OCI-LY1 (cell line): ENCODE measurements at regions not wholly inside any gene's neighbourhood (a gene's known extent, or its start where the extent isn't known, plus 50 kb on each side); places are given as distances from the start of the nearest gene placed in this dataset.

Source experiments
- H2AFZ ChIP-seq: fragments of 200-600 bp; sonication (generic), shearing (Covaris generic); 2 replicates; pipeline ENCODE4 v1.6.0; 2014; ENCODE audit warnings: antibody characterized with exemption, mild to moderate bottlenecking, low read length
- H3F3A ChIP-seq: fragments of 200-600 bp; sonication (generic), shearing (Covaris generic); 2 replicates; pipeline ENCODE4 v1.6.0; 2014; ENCODE audit warnings: mild to moderate bottlenecking, antibody characterized with exemption, low read length, moderate library complexity; ENCODE audit not compliant: insufficient read depth
- H3K27ac ChIP-seq: fragments of 200-600 bp; sonication (generic); 2 replicates; pipeline ENCODE4 v1.5.1; 2014; ENCODE audit warnings: low read length, mixed run types, mild to moderate bottlenecking, low read depth; ENCODE audit not compliant: poor library complexity, severe bottlenecking
- H3K27me3 ChIP-seq: fragments of 200-600 bp; sonication (generic); 2 replicates; pipeline ENCODE4 v1.6.0; 2014; ENCODE audit warnings: antibody characterized with exemption, mild to moderate bottlenecking, low read length, moderate library complexity; ENCODE audit not compliant: insufficient read depth
- H3K36me3 ChIP-seq: fragments of 200-600 bp; sonication (generic); 2 replicates; pipeline ENCODE4 v1.6.1; 2014; ENCODE audit warnings: mild to moderate bottlenecking, antibody characterized with exemption, low read length, moderate library complexity, mixed read lengths; ENCODE audit not compliant: insufficient read depth
- H3K4me1 ChIP-seq: fragments of 200-600 bp; sonication (generic); 2 replicates; pipeline ENCODE4 v1.5.1; 2014; ENCODE audit warnings: mild to moderate bottlenecking, low read length, moderate library complexity; ENCODE audit not compliant: insufficient read depth, severe bottlenecking
- H3K4me2 ChIP-seq: fragments of 200-600 bp; sonication (generic), shearing (Covaris generic); 2 replicates; pipeline ENCODE4 v1.6.1; 2014; ENCODE audit warnings: low read length
- H3K4me3 ChIP-seq: fragments of 200-600 bp; sonication (generic); 2 replicates; pipeline ENCODE4 v1.5.1; 2014; ENCODE audit warnings: low read length, low read depth, mild to moderate bottlenecking, mixed read lengths; ENCODE audit not compliant: poor library complexity, severe bottlenecking
- H3K79me2 ChIP-seq: fragments of 200-600 bp; shearing (Covaris generic); 2 replicates; pipeline ENCODE4 v1.6.1; 2016; ENCODE audit warnings: mixed run types, low read length, mixed read lengths; ENCODE audit not compliant: insufficient read depth
- H3K9ac ChIP-seq: fragments of 200-600 bp; sonication (generic), shearing (Covaris generic); 2 replicates; pipeline ENCODE4 v1.6.1; 2014; ENCODE audit warnings: mild to moderate bottlenecking, low read length, mixed read lengths
- H3K9me2 ChIP-seq: fragments of 200-600 bp; sonication (generic), shearing (Covaris generic); 2 replicates; pipeline ENCODE4 v1.6.1; 2014; ENCODE audit warnings: low read depth, mild to moderate bottlenecking, low read length, mixed read lengths
- H3K9me3 ChIP-seq: fragments of 200-600 bp; shearing (Covaris generic); 2 replicates; pipeline ENCODE4 v1.6.1; 2014; ENCODE audit warnings: low read length, mixed read lengths
- H4K20me1 ChIP-seq: fragments of 200-600 bp; sonication (generic), shearing (Covaris generic); 2 replicates; pipeline ENCODE4 v1.6.0; 2016; ENCODE audit warnings: mild to moderate bottlenecking, low read length; ENCODE audit not compliant: insufficient read depth
- EZH2 ChIP-seq: fragments of 200-600 bp; sonication (generic), shearing (Covaris generic); IDR thresholded peaks from 2 replicates; pipeline ENCODE4 v1.8.0; 2017; ENCODE audit warnings: borderline replicate concordance, mixed run types, mild to moderate bottlenecking, antibody characterized with exemption, low read length, moderate library complexity, mixed read lengths
- TF ChIP-seq, protein P1 (sequence below): fragments of 200-600 bp; sonication (generic), shearing (Covaris generic); IDR thresholded peaks from 2 replicates; pipeline ENCODE4 v1.5.1; 2017; ENCODE audit warnings: mild to moderate bottlenecking, antibody characterized with exemption, low read length, moderate library complexity, mixed read lengths

DNA sequence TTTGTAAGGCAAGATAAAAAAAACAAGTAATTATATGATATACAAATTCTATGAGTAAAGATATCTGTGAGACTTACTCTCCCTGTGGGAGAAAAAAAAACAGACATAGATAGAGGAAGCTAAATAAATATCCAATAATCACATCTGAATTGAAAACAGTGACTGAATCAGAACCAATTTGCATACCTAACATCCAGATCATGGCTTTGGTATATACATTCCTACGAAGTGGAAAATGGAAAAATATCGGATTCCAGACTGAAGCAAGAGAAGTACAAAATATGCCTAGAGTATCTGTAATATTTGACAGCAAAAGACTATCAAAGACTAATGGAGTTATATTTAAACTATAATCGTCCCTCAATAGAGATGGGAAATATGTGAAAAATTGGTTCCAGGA lies 1108.1 kb upstream of the CHAC2 start:
- H3K4me2 ChIP-seq = no peak overlapping the region
- TF ChIP-seq, protein P1, sequence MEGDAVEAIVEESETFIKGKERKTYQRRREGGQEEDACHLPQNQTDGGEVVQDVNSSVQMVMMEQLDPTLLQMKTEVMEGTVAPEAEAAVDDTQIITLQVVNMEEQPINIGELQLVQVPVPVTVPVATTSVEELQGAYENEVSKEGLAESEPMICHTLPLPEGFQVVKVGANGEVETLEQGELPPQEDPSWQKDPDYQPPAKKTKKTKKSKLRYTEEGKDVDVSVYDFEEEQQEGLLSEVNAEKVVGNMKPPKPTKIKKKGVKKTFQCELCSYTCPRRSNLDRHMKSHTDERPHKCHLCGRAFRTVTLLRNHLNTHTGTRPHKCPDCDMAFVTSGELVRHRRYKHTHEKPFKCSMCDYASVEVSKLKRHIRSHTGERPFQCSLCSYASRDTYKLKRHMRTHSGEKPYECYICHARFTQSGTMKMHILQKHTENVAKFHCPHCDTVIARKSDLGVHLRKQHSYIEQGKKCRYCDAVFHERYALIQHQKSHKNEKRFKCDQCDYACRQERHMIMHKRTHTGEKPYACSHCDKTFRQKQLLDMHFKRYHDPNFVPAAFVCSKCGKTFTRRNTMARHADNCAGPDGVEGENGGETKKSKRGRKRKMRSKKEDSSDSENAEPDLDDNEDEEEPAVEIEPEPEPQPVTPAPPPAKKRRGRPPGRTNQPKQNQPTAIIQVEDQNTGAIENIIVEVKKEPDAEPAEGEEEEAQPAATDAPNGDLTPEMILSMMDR = no peak
- no peak for TF ChIP-seq EZH2
- no peaks in the 10 kb centered on the region for H3K9me3 ChIP-seq
- no peaks in the 10 kb centered on the region for H3K36me3 ChIP-seq
- H3K27ac ChIP-seq = no peak overlapping the region
- H3K4me1 ChIP-seq = no peaks in the 10 kb centered on the region
- no peaks in the 10 kb centered on the region for H4K20me1 ChIP-seq
- no peaks in the 10 kb centered on the region for H3K9me2 ChIP-seq
- no peaks in the 10 kb centered on the region for H3K27me3 ChIP-seq
- H3F3A ChIP-seq = no peaks in the 10 kb centered on the region; the same call in 1 of the 2 replicates
- no peak overlapping the region for H3K9ac ChIP-seq
- H3K4me3 ChIP-seq = no peak overlapping the region
- no peaks in the 10 kb centered on the region for H3K79me2 ChIP-seq
- H2AFZ ChIP-seq = no peak overlapping the region

DNA sequence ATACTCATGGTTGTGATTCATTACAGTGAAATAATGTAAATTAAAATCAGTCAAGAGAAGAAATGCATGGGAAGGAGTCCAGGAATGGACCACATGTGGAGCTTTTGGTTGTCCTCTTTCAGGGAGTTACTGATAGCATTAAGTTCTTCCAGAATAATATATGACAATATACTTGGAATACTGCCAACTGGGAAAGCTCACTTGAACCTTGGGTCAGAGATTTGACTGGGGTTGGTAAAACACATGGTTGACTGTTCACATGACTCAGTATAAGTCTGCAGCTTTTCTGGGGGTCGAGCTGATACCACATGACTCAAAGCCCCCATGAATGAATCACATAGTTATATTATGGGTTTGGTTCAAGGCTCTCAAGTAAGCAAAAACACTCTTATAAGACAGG lies 1109.0 kb upstream of the CHAC2 start:
- no peaks in the 10 kb centered on the region for H3K9me2 ChIP-seq
- no peak overlapping the region for H3K4me2 ChIP-seq
- no peaks in the 10 kb centered on the region for H3K36me3 ChIP-seq
- no peaks in the 10 kb centered on the region for H3K9me3 ChIP-seq
- no peaks in the 10 kb centered on the region for H4K20me1 ChIP-seq
- no peaks in the 10 kb centered on the region for H3K27me3 ChIP-seq
- TF ChIP-seq, protein P1 = no peak
- TF ChIP-seq EZH2 = no peak
- no peak overlapping the region for H2AFZ ChIP-seq
- H3K4me1 ChIP-seq = no peaks in the 10 kb centered on the region
- H3K9ac ChIP-seq = no peak overlapping the region
- no peak overlapping the region for H3K4me3 ChIP-seq
- H3K79me2 ChIP-seq = no peaks in the 10 kb centered on the region
- no peaks in the 10 kb centered on the region; the same call in 1 of the 2 replicates for H3F3A ChIP-seq
- no peak overlapping the region for H3K27ac ChIP-seq

DNA sequence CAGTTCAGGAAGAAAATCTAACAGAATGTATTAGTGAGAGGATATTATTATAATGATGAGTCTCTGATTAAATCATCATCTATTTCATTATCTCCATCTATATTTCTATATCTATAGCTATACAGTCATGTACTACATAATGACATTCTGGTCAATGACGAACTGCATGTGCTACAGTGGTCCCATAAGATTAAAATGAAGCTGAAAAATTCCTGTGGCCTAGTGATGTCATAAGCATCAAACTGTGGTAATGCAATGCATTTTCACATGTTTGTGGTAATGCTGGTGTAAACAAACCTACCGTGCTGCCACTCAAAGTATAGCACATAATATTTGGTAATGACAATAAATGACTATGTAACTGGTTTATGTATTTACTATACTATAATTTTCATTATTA lies 1127.9 kb upstream of the CHAC2 start:
- Histone ChIP-seq H3K4me2 (no peak overlapping the region), H3K27ac (no peak overlapping the region), H3K4me1 (no peaks in the 10 kb centered on the region), H3K36me3 (no peaks in the 10 kb centered on the region), H2AFZ (no peak overlapping the region), H3K9ac (no peak overlapping the region), H3K9me3 (no peaks in the 10 kb centered on the region), H3K4me3 (no peak overlapping the region), H3F3A (no peaks in the 10 kb centered on the region), H4K20me1 (no peaks in the 10 kb centered on the region), H3K9me2 (no peaks in the 10 kb centered on the region), H3K27me3 (no peaks in the 10 kb centered on the region), H3K79me2 (no peaks in the 10 kb centered on the region)
- no peak for TF ChIP-seq EZH2

DNA sequence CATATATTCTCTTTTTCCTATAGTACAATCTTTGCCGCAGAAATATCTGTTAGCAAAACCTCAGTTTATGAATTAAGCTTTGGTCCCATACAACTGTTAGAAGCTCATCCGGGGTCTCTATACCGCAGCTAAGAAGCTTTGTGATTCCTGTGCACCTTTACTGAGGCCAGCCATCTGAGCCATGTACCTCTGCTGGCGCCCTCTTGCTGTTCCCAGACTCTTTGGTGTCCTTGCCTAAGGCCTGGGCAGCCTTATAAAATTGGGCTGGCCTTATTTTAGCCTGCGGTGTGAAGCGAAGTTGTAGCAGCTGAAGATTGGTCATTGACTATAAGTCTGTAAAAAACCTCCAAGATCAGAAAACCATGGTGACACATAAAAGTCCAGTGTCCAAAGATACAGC lies 1135.1 kb upstream of the CHAC2 start:
- Histone ChIP-seq H3K9me3 (no peaks in the 10 kb centered on the region), H3F3A (no peaks in the 10 kb centered on the region), H4K20me1 (no peaks in the 10 kb centered on the region), H3K9me2 (no peaks in the 10 kb centered on the region), H3K4me2 (no peak overlapping the region), H3K27me3 (no peaks in the 10 kb centered on the region), H3K27ac (no peak overlapping the region), H2AFZ (no peak overlapping the region), H3K4me3 (no peak overlapping the region), H3K79me2 (no peaks in the 10 kb centered on the region), H3K36me3 (no peaks in the 10 kb centered on the region), H3K9ac (no peak overlapping the region), H3K4me1 (no peaks in the 10 kb centered on the region)
- TF ChIP-seq EZH2 = no peak
- TF ChIP-seq, protein P1 = no peak
